Panc1 (cell line): ENCODE measurements at regions not wholly inside any gene's neighbourhood (a gene's known extent, or its start where the extent isn't known, plus 50 kb on each side); places are given as distances from the start of the nearest gene placed in this dataset.
"Not testable (repeated sequence)": the region's sequence is repeated elsewhere in the genome, so short reads cannot be mapped to it uniquely, and the experiment has no call there.

Source experiments
- POLR2AphosphoS5 ChIP-seq: IDR thresholded peaks from 2 replicates; pipeline ENCODE4 v1.6.1; 2012; ENCODE audit warnings: mild to moderate bottlenecking, low read depth, low read length, moderate library complexity
- SIN3A ChIP-seq: IDR thresholded peaks from 2 replicates; pipeline ENCODE4 v1.6.1; 2012; ENCODE audit warnings: low read depth, mild to moderate bottlenecking, low read length, moderate library complexity, borderline replicate concordance; ENCODE audit not compliant: insufficient read depth
- TF ChIP-seq, protein P1 (sequence below): fragments of 450-650 bp; IDR thresholded peaks from 2 replicates; pipeline ENCODE4 v1.5.1; 2017; ENCODE audit warnings: mild to moderate bottlenecking
- TF ChIP-seq, protein P2 (sequence below), 2 experiments: IDR thresholded peaks; 2 replicates each; pipeline ENCODE4 v1.6.1; 2011 to 2012; ENCODE audit warnings: low read depth in 2 of 2, control low read depth in 1 of 2, low read length in 1 of 2, mild to moderate bottlenecking in 1 of 2, moderate library complexity in 1 of 2; ENCODE audit not compliant: insufficient read depth in 1 of 2

DNA sequence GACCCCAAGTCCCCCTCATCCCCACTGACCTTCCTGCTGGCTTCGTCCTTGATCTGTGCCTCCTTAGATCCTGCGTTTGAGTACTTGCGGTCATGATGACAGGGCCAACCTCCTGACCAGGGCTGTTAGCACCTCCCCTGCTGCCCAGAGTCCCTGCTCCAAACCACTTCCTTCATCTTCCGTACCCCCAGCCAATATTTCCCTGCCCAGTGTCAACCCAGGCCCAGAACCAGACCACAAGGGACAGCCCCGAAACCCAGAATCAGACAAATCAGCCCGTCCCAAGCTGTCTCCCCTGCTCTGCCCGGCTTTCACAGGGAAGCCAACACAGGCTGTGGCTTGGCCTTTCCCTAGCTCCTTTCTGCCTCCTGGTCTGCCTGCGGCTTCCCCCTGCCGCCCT is 784.7 kb downstream of the SPATA31A7 start:
- TF ChIP-seq, protein P1, sequence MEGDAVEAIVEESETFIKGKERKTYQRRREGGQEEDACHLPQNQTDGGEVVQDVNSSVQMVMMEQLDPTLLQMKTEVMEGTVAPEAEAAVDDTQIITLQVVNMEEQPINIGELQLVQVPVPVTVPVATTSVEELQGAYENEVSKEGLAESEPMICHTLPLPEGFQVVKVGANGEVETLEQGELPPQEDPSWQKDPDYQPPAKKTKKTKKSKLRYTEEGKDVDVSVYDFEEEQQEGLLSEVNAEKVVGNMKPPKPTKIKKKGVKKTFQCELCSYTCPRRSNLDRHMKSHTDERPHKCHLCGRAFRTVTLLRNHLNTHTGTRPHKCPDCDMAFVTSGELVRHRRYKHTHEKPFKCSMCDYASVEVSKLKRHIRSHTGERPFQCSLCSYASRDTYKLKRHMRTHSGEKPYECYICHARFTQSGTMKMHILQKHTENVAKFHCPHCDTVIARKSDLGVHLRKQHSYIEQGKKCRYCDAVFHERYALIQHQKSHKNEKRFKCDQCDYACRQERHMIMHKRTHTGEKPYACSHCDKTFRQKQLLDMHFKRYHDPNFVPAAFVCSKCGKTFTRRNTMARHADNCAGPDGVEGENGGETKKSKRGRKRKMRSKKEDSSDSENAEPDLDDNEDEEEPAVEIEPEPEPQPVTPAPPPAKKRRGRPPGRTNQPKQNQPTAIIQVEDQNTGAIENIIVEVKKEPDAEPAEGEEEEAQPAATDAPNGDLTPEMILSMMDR: not testable (repeated sequence)
- TF ChIP-seq, protein P2, sequence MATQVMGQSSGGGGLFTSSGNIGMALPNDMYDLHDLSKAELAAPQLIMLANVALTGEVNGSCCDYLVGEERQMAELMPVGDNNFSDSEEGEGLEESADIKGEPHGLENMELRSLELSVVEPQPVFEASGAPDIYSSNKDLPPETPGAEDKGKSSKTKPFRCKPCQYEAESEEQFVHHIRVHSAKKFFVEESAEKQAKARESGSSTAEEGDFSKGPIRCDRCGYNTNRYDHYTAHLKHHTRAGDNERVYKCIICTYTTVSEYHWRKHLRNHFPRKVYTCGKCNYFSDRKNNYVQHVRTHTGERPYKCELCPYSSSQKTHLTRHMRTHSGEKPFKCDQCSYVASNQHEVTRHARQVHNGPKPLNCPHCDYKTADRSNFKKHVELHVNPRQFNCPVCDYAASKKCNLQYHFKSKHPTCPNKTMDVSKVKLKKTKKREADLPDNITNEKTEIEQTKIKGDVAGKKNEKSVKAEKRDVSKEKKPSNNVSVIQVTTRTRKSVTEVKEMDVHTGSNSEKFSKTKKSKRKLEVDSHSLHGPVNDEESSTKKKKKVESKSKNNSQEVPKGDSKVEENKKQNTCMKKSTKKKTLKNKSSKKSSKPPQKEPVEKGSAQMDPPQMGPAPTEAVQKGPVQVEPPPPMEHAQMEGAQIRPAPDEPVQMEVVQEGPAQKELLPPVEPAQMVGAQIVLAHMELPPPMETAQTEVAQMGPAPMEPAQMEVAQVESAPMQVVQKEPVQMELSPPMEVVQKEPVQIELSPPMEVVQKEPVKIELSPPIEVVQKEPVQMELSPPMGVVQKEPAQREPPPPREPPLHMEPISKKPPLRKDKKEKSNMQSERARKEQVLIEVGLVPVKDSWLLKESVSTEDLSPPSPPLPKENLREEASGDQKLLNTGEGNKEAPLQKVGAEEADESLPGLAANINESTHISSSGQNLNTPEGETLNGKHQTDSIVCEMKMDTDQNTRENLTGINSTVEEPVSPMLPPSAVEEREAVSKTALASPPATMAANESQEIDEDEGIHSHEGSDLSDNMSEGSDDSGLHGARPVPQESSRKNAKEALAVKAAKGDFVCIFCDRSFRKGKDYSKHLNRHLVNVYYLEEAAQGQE (IDR thresholded peaks at IDR 0.05; ENCODE audit: insufficient read depth in 1 of 2, low read depth in 2 of 2, low read length in 1 of 2): not testable (repeated sequence)
- not testable (repeated sequence) for TF ChIP-seq POLR2AphosphoS5, SIN3A
